Gastrocnemius medialis (tissue), 4 donors: ENCODE measurements at regions not wholly inside any gene's neighbourhood (a gene's known extent, or its start where the extent isn't known, plus 50 kb on each side); places are given as distances from the start of the nearest gene placed in this dataset.

Source experiments
- CTCF ChIP-seq, 5 experiments: fragments of 450-650 bp in 3 of 5; fragments of 200-600 bp in 2 of 5; sonication (generic) in 2 of 5; IDR thresholded peaks in 4 of 5; conservative IDR thresholded peaks in 1 of 5; 1 replicate in 4 of 5; 2 replicates in 1 of 5; pipeline ENCODE4 v1.5.1; 2016 to 2019; ENCODE audit warnings: antibody characterized with exemption in 5 of 5, mild to moderate bottlenecking in 3 of 5, moderate library complexity in 3 of 5
- POLR2A ChIP-seq, 2 donors: fragments of 450-650 bp; IDR thresholded peaks; one replicate each; pipeline ENCODE4 v1.6.1; 2017; ENCODE audit warnings: antibody characterized with exemption in 2 of 2, mild to moderate bottlenecking in 2 of 2, moderate library complexity in 2 of 2

- no peak for TF ChIP-seq CTCF (IDR thresholded peaks at IDR 0.05 in 4 of 5, conservative IDR thresholded peaks at IDR 0.05 in 1 of 5)
- no peak for TF ChIP-seq POLR2A (IDR thresholded peaks at IDR 0.05)
Measured at GRCh38 chr2:208643145-208643544, 236.6 kb downstream of the PTH2R start.
